ENCODE measurements at regions not wholly inside any gene's neighbourhood (a gene's known extent, or its start where the extent isn't known, plus 50 kb on each side); places are given as distances from the start of the nearest gene placed in this dataset.
A peak's percentile ranks its signal among the peaks of the same experiment; 100 is the strongest.

- Histone ChIP-seq H3K4me3 (no peak overlapping the region), H3K27ac (no peak overlapping the region), H3K27me3 (peaks cover 0 to 14% (median 0%) of the 10 kb centered on the region in 9 donors), H3K9me3 (peaks cover 0 to 11% (median 0%) of the 10 kb centered on the region in 12 donors), H3K4me1 (peaks cover 0 to 19% (median 6%) of the 10 kb centered on the region in 12 donors), H3K36me3 (no peaks in the 10 kb centered on the region)
- 73 to 88% (median 77%) methylated on average over 7 to 12 of the region's 12 CpGs for WGBS, 4 donors
- no peak for TF ChIP-seq POLR2A (IDR thresholded peaks at IDR 0.05)
- TF ChIP-seq, protein P1, sequence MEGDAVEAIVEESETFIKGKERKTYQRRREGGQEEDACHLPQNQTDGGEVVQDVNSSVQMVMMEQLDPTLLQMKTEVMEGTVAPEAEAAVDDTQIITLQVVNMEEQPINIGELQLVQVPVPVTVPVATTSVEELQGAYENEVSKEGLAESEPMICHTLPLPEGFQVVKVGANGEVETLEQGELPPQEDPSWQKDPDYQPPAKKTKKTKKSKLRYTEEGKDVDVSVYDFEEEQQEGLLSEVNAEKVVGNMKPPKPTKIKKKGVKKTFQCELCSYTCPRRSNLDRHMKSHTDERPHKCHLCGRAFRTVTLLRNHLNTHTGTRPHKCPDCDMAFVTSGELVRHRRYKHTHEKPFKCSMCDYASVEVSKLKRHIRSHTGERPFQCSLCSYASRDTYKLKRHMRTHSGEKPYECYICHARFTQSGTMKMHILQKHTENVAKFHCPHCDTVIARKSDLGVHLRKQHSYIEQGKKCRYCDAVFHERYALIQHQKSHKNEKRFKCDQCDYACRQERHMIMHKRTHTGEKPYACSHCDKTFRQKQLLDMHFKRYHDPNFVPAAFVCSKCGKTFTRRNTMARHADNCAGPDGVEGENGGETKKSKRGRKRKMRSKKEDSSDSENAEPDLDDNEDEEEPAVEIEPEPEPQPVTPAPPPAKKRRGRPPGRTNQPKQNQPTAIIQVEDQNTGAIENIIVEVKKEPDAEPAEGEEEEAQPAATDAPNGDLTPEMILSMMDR (IDR thresholded peaks at IDR 0.05), result no peak
- ATAC-seq, result no peak
- intact Hi-C loops (cut with DNase I), result no loop called here
- peak in 2 of 5 donors; percentile 19 to 34 for DNase-seq
Observed at GRCh38 chr16:88301886-88302285, 80.9 kb upstream of the ZNF469 start.

GRCh38 chr16:88302666-88303065 is 80.1 kb upstream of the ZNF469 start:
- H3K4me1 ChIP-seq, result peaks cover 0 to 19% (median 6%) of the 10 kb centered on the region in 12 donors
- ATAC-seq (no peak), DNase-seq (no peak)
- 88 to 95% (median 91%) methylated on average over 5 to 6 of the region's 6 CpGs for WGBS, 4 donors
- no peak overlapping the region for H3K4me3 ChIP-seq
- H3K27ac ChIP-seq, result no peak overlapping the region
- TF ChIP-seq POLR2A (IDR thresholded peaks at IDR 0.05), result no peak
- TF ChIP-seq, protein P1 (IDR thresholded peaks at IDR 0.05), result no peak
- H3K9me3 ChIP-seq, result peaks cover 0 to 11% (median 0%) of the 10 kb centered on the region in 12 donors
- H3K36me3 ChIP-seq, result no peaks in the 10 kb centered on the region
- peaks cover 0 to 7% (median 0%) of the 10 kb centered on the region in 9 donors for H3K27me3 ChIP-seq
- intact Hi-C loops (cut with DNase I), result no loop called here

DNA sequence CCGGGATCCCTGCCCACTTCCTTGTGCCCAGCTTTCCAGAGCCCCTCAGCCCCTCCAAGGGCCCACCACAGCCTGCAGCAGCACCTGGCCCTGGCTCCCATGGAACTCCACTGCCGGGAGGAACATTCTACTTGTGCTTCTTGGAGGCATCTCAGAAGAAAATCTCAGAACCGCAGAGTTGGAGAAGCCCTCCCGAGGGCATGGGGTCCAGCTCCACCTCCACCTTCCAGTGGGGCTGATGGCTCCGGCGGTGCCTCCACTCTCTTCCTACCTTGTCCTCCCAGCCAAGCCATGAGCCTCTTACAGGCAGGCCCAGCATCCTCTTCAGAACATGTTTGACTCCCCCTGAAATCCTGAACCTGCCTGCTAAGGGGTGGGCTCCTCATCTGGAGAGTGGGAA is 79.4 kb upstream of the ZNF469 start:
- 78 to 87% (median 81%) methylated on average over 6 of the region's 6 CpGs for WGBS, 4 donors
- DNase-seq (peak in 1 of 5 donors; percentile 51), ATAC-seq (no peak)
- Histone ChIP-seq H3K27ac (no peak overlapping the region), H3K27me3 (peaks cover 0 to 3% (median 0%) of the 10 kb centered on the region in 9 donors), H3K4me3 (no peak overlapping the region), H3K36me3 (no peaks in the 10 kb centered on the region), H3K4me1 (peaks cover 0 to 15% (median 4%) of the 10 kb centered on the region in 12 donors), H3K9me3 (peaks cover 0 to 17% (median 0%) of the 10 kb centered on the region in 12 donors)
- intact Hi-C loops (cut with DNase I), result no loop called here
- no peak for TF ChIP-seq POLR2A (IDR thresholded peaks at IDR 0.05)
- TF ChIP-seq, protein P1 (IDR thresholded peaks at IDR 0.05), result no peak

GRCh38 chr16:88303890-88304819 is 78.6 kb upstream of the ZNF469 start:
- peak; percentile 52 to 78 (median 72) for ATAC-seq
- no peak for TF ChIP-seq POLR2A (IDR thresholded peaks at IDR 0.05)
- TF ChIP-seq, protein P1 (IDR thresholded peaks at IDR 0.05), result no peak
- Histone ChIP-seq H3K36me3 (no peaks in the 10 kb centered on the region), H3K4me1 (peaks cover 0 to 13% (median 0%) of the 10 kb centered on the region in 12 donors), H3K9me3 (peaks cover 0 to 19% (median 0%) of the 10 kb centered on the region in 12 donors), H3K27me3 (peaks cover 0 to 3% (median 0%) of the 10 kb centered on the region in 9 donors), H3K4me3 (no peak overlapping the region), H3K27ac (peak overlapping the region in 1 of 12 donors; percentile 34)
- 21 to 32% (median 24%) methylated on average over 10 to 16 of the region's 16 CpGs for WGBS, 4 donors
- intact Hi-C loops (cut with DNase I), result no loop called here
- peak in 4 of 5 donors; percentile 46 to 67 (median 54) for DNase-seq
